SU-DHL-6 (cell line): ENCODE measurements at regions not wholly inside any gene's neighbourhood (a gene's known extent, or its start where the extent isn't known, plus 50 kb on each side); places are given as distances from the start of the nearest gene placed in this dataset.

ENCODE experiments used
- H2AFZ ChIP-seq: fragments of 200-600 bp; sonication (generic); 2 replicates; pipeline ENCODE4 v1.6.1; 2014; ENCODE audit warnings: low read depth, mild to moderate bottlenecking, moderate library complexity, mixed read lengths, antibody characterized with exemption, low read length; ENCODE audit not compliant: severe bottlenecking
- H3F3A ChIP-seq: fragments of 200-600 bp; shearing (Covaris generic); 2 replicates; pipeline ENCODE4 v1.6.0; 2016; ENCODE audit warnings: antibody characterized with exemption, mild to moderate bottlenecking; ENCODE audit not compliant: insufficient read depth
- H3K27ac ChIP-seq: fragments of 200-600 bp; sonication (generic); 2 replicates; pipeline ENCODE4 v1.5.1; 2016; ENCODE audit warnings: low read depth, mild to moderate bottlenecking, low read length, moderate library complexity, mixed read lengths
- H3K27me3 ChIP-seq: fragments of 200-600 bp; sonication (generic), shearing (Covaris generic); 2 replicates; pipeline ENCODE4 v1.6.0; 2014; ENCODE audit warnings: mild to moderate bottlenecking, low read length
- H3K36me3 ChIP-seq: fragments of 200-600 bp; sonication (generic); 2 replicates; pipeline ENCODE4 v1.6.1; 2014; ENCODE audit warnings: mild to moderate bottlenecking, low read length, mixed read lengths
- H3K4me2 ChIP-seq: fragments of 300-600, 200-600 bp; shearing (Covaris generic), sonication (generic); 2 replicates; pipeline ENCODE4 v1.6.0; 2014; ENCODE audit warnings: low read length, low read depth, mild to moderate bottlenecking; ENCODE audit not compliant: poor library complexity, severe bottlenecking
- H3K4me3 ChIP-seq: fragments of 200-600 bp; sonication (generic); 2 replicates; pipeline ENCODE4 v1.5.1; 2014; ENCODE audit warnings: antibody characterized with exemption, low read length, mild to moderate bottlenecking, mixed read lengths; ENCODE audit not compliant: insufficient read depth, poor library complexity, severe bottlenecking
- H3K79me2 ChIP-seq: fragments of 200-600 bp; sonication (generic); 2 replicates; pipeline ENCODE4 v1.6.1; 2014; ENCODE audit warnings: mild to moderate bottlenecking, low read length, moderate library complexity; ENCODE audit not compliant: insufficient read depth
- H3K9ac ChIP-seq: fragments of 200-600 bp; sonication (generic); 2 replicates; pipeline ENCODE4 v1.7.0; 2014; ENCODE audit warnings: mild to moderate bottlenecking, low read length
- H3K9me2 ChIP-seq: fragments of 200-600 bp; sonication (generic); replicated peaks from 2 replicates; pipeline ENCODE4 v1.6.1; 2014; ENCODE audit warnings: low read length; ENCODE audit not compliant: insufficient read depth
- H3K9me3 ChIP-seq: fragments of 200-600 bp; sonication (generic); 2 replicates; pipeline ENCODE4 v1.6.1; 2014; ENCODE audit warnings: low read length, mixed read lengths; ENCODE audit not compliant: insufficient read depth
- H4K20me1 ChIP-seq: fragments of 200-600 bp; sonication (generic); 2 replicates; pipeline ENCODE4 v1.6.1; 2014; ENCODE audit warnings: low read depth, mild to moderate bottlenecking, antibody characterized with exemption, low read length, moderate library complexity, mixed read lengths
- EZH2phosphoT487 ChIP-seq: fragments of 200-600 bp; sonication (generic), shearing (Covaris generic); conservative IDR thresholded peaks from 2 replicates; pipeline ENCODE4 v1.6.1; 2018; ENCODE audit warnings: mild to moderate bottlenecking, antibody characterized with exemption, low read length, moderate library complexity, mixed read lengths
- TF ChIP-seq, protein P1 (sequence below): fragments of 200-600 bp; sonication (generic); IDR thresholded peaks from one replicate; pipeline ENCODE4 v1.5.1; 2017; ENCODE audit warnings: antibody characterized with exemption, mild to moderate bottlenecking, low read length, moderate library complexity; ENCODE audit not compliant: insufficient read depth, poor library complexity, severe bottlenecking

GRCh38 chr13:76091076-76091475 lies 454.9 kb downstream of the LMO7 start:
- H3K9ac ChIP-seq = no peak overlapping the region
- H3K36me3 ChIP-seq = no peaks in the 10 kb centered on the region
- H3K9me3 ChIP-seq = peaks cover 6% of the 10 kb centered on the region; the same call in 1 of the 2 replicates
- H3K4me3 ChIP-seq = no peak overlapping the region
- no peaks in the 10 kb centered on the region for H3K79me2 ChIP-seq
- TF ChIP-seq, protein P1, sequence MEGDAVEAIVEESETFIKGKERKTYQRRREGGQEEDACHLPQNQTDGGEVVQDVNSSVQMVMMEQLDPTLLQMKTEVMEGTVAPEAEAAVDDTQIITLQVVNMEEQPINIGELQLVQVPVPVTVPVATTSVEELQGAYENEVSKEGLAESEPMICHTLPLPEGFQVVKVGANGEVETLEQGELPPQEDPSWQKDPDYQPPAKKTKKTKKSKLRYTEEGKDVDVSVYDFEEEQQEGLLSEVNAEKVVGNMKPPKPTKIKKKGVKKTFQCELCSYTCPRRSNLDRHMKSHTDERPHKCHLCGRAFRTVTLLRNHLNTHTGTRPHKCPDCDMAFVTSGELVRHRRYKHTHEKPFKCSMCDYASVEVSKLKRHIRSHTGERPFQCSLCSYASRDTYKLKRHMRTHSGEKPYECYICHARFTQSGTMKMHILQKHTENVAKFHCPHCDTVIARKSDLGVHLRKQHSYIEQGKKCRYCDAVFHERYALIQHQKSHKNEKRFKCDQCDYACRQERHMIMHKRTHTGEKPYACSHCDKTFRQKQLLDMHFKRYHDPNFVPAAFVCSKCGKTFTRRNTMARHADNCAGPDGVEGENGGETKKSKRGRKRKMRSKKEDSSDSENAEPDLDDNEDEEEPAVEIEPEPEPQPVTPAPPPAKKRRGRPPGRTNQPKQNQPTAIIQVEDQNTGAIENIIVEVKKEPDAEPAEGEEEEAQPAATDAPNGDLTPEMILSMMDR = no peak
- TF ChIP-seq EZH2phosphoT487 = no peak
- H3K4me2 ChIP-seq = no peak overlapping the region
- H3F3A ChIP-seq = no peaks in the 10 kb centered on the region
- no peaks in the 10 kb centered on the region for H3K27me3 ChIP-seq
- H3K27ac ChIP-seq = no peak overlapping the region
- H4K20me1 ChIP-seq = no peaks in the 10 kb centered on the region
- no peaks in the 10 kb centered on the region for H3K9me2 ChIP-seq
- H2AFZ ChIP-seq = no peak overlapping the region

DNA sequence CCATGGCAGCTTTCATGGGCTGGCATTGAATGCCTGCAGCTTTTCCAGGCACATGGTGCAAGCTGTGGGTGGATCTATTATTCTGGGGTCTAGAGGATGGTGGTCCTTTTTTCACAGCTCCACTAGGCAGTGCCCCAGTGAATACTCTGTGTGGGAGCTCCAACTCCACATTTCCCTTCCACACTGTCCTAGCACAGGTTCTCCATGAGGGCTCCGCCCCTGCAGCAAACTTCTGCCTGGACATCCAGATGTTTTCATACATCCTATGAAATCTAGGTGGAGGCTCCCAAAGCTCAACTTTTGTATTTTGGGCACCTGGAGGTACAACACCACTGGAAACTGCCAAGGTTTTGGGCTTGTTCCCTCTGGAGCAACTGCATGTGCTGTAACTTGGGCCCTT lies 450.6 kb downstream of the LMO7 start:
- no peaks in the 10 kb centered on the region for H3K27me3 ChIP-seq
- H3K79me2 ChIP-seq = no peaks in the 10 kb centered on the region
- H3K9ac ChIP-seq = no peak overlapping the region
- no peak overlapping the region for H3K4me3 ChIP-seq
- peaks cover 6% of the 10 kb centered on the region; the same call in 1 of the 2 replicates for H3K9me3 ChIP-seq
- H3K9me2 ChIP-seq = no peaks in the 10 kb centered on the region
- no peaks in the 10 kb centered on the region for H3K36me3 ChIP-seq
- H3K27ac ChIP-seq = no peak overlapping the region
- no peak for TF ChIP-seq EZH2phosphoT487
- TF ChIP-seq, protein P1 = no peak
- H3F3A ChIP-seq = no peaks in the 10 kb centered on the region
- no peaks in the 10 kb centered on the region for H4K20me1 ChIP-seq
- no peak overlapping the region for H2AFZ ChIP-seq
- H3K4me2 ChIP-seq = no peak overlapping the region

- H4K20me1 ChIP-seq = no peaks in the 10 kb centered on the region
- no peak for TF ChIP-seq EZH2phosphoT487
- TF ChIP-seq, protein P1 = no peak
- H2AFZ ChIP-seq = no peak overlapping the region
- H3K4me3 ChIP-seq = no peak overlapping the region
- H3K9ac ChIP-seq = no peak overlapping the region
- H3K36me3 ChIP-seq = no peaks in the 10 kb centered on the region
- H3F3A ChIP-seq = no peaks in the 10 kb centered on the region
- H3K27me3 ChIP-seq = no peaks in the 10 kb centered on the region
- no peak overlapping the region for H3K4me2 ChIP-seq
- H3K27ac ChIP-seq = no peak overlapping the region
- H3K79me2 ChIP-seq = no peaks in the 10 kb centered on the region
- no peaks in the 10 kb centered on the region for H3K9me2 ChIP-seq
- no peaks in the 10 kb centered on the region for H3K9me3 ChIP-seq
These were observed 431.7 kb downstream of the LMO7 start for GRCh38 chr13:76067850-76068249.
